Suprapubic skin (tissue), 4 donors: ENCODE measurements at regions not wholly inside any gene's neighbourhood (a gene's known extent, or its start where the extent isn't known, plus 50 kb on each side); places are given as distances from the start of the nearest gene placed in this dataset.

Experiments used
- DNase-seq, 2 donors: peaks; one replicate each; pipeline ENCODE4 v3.0.0-alpha.2; 2019; ENCODE audit warnings: low spot score in 2 of 2
- H3K27ac ChIP-seq: fragments of 200-600 bp; sonication (generic); one replicate; pipeline ENCODE4 v1.5.1; 2019
- H3K27me3 ChIP-seq: fragments of 200-600 bp; sonication (generic); one replicate; pipeline ENCODE4 v1.5.1; 2019
- H3K36me3 ChIP-seq: fragments of 200-600 bp; sonication (generic); one replicate; pipeline ENCODE4 v1.5.1; 2019
- H3K4me1 ChIP-seq: fragments of 200-600 bp; sonication (generic); one replicate; pipeline ENCODE4 v1.5.1; 2019
- H3K4me3 ChIP-seq: fragments of 200-600 bp; sonication (generic); one replicate; pipeline ENCODE4 v1.5.1; 2019; ENCODE audit warnings: mild to moderate bottlenecking
- H3K9me3 ChIP-seq: fragments of 200-600 bp; sonication (generic); one replicate; pipeline ENCODE4 v1.5.1; 2019
- CTCF ChIP-seq, 2 donors: fragments of 200-600 bp in 1 of 2; fragments of 450-650 bp in 1 of 2; sonication (generic) in 1 of 2; IDR thresholded peaks; one replicate each; pipeline ENCODE4 v1.5.1; 2016 to 2019; ENCODE audit warnings: antibody characterized with exemption in 2 of 2, mild to moderate bottlenecking in 1 of 2, moderate library complexity in 1 of 2
- EP300 ChIP-seq: sonication (generic); formaldehyde crosslinking; IDR thresholded peaks from one replicate; pipeline ENCODE4 v1.6.1; 2017; ENCODE audit warnings: antibody characterized with exemption
- POLR2A ChIP-seq, 2 donors: fragments of 450-650 bp; IDR thresholded peaks; one replicate each; pipeline ENCODE4 v1.6.1; 2017; ENCODE audit warnings: antibody characterized with exemption in 2 of 2, mild to moderate bottlenecking in 2 of 2, moderate library complexity in 2 of 2
- POLR2AphosphoS5 ChIP-seq, 3 donors: sonication (generic); formaldehyde crosslinking; IDR thresholded peaks; one replicate each; pipeline ENCODE4 v1.6.1; 2017; ENCODE audit warnings: antibody characterized with exemption in 3 of 3
- WGBS: methylation state at CpG from one replicate; pipeline ENCODE4 v1.1.5; 2018; 5-methylcytosine and 5-hydroxymethylcytosine counted together

- TF ChIP-seq POLR2AphosphoS5 (IDR thresholded peaks at IDR 0.05) (no peak), POLR2A (IDR thresholded peaks at IDR 0.05) (no peak), EP300 (no peak), CTCF (IDR thresholded peaks at IDR 0.05) (no peak)
- Histone ChIP-seq H3K9me3 (no peaks in the 10 kb centered on the region), H3K36me3 (no peaks in the 10 kb centered on the region), H3K27me3 (no peaks in the 10 kb centered on the region), H3K4me1 (no peaks in the 10 kb centered on the region), H3K4me3 (no peak overlapping the region), H3K27ac (no peak overlapping the region)
- peak in 1 of 2 donors; percentile 35 for DNase-seq
- WGBS = 92% methylated on average over 9 of the region's 9 CpGs
These were observed 100.8 kb upstream of the MYCN start for GRCh38 chr2:15839426-15840124.

- no peaks in the 10 kb centered on the region for H3K27me3 ChIP-seq
- 85% methylated on average over 3 of the region's 3 CpGs for WGBS
- no peaks in the 10 kb centered on the region for H3K36me3 ChIP-seq
- no peak for TF ChIP-seq EP300
- TF ChIP-seq CTCF (IDR thresholded peaks at IDR 0.05) = no peak
- no peak for TF ChIP-seq POLR2AphosphoS5 (IDR thresholded peaks at IDR 0.05)
- TF ChIP-seq POLR2A (IDR thresholded peaks at IDR 0.05) = no peak
- H3K4me3 ChIP-seq = no peak overlapping the region
- no peaks in the 10 kb centered on the region for H3K4me1 ChIP-seq
- DNase-seq = peak in 1 of 2 donors; percentile 16
- no peak overlapping the region for H3K27ac ChIP-seq
- no peaks in the 10 kb centered on the region for H3K9me3 ChIP-seq
These were observed 100.2 kb upstream of the MYCN start for GRCh38 chr2:15840148-15840547.

GRCh38 chr2:15840969-15841368, 99.4 kb upstream of the MYCN start:
- 92% methylated on average over 8 of the region's 8 CpGs for WGBS
- Histone ChIP-seq H3K36me3 (no peaks in the 10 kb centered on the region), H3K27me3 (no peaks in the 10 kb centered on the region), H3K4me3 (no peak overlapping the region), H3K9me3 (no peaks in the 10 kb centered on the region), H3K4me1 (no peaks in the 10 kb centered on the region), H3K27ac (no peak overlapping the region)
- no peak for TF ChIP-seq CTCF (IDR thresholded peaks at IDR 0.05)
- TF ChIP-seq EP300 = no peak
- no peak for TF ChIP-seq POLR2AphosphoS5 (IDR thresholded peaks at IDR 0.05)
- TF ChIP-seq POLR2A (IDR thresholded peaks at IDR 0.05) = no peak
- DNase-seq = peak in 1 of 2 donors; percentile 65

- Histone ChIP-seq H3K9me3 (no peaks in the 10 kb centered on the region), H3K4me3 (no peak overlapping the region), H3K27ac (no peak overlapping the region), H3K27me3 (no peaks in the 10 kb centered on the region), H3K4me1 (no peaks in the 10 kb centered on the region), H3K36me3 (no peaks in the 10 kb centered on the region)
- TF ChIP-seq CTCF (IDR thresholded peaks at IDR 0.05) = no peak
- TF ChIP-seq EP300 = no peak
- TF ChIP-seq POLR2A (IDR thresholded peaks at IDR 0.05) = no peak
- TF ChIP-seq POLR2AphosphoS5 (IDR thresholded peaks at IDR 0.05) = no peak
- DNase-seq = no peak
- WGBS = 79% methylated on average over 12 of the region's 12 CpGs
These were observed 98.4 kb upstream of the MYCN start for GRCh38 chr2:15841776-15842560.
